NCI-H460 (cell line): ENCODE measurements at regions not wholly inside any gene's neighbourhood (a gene's known extent, or its start where the extent isn't known, plus 50 kb on each side); places are given as distances from the start of the nearest gene placed in this dataset.

Source experiments
- DNase-seq: peaks from one replicate; pipeline ENCODE4 v3.0.0-alpha.2; 2016; ENCODE audit warnings: low read depth; ENCODE audit errors: extremely low read depth

DNA sequence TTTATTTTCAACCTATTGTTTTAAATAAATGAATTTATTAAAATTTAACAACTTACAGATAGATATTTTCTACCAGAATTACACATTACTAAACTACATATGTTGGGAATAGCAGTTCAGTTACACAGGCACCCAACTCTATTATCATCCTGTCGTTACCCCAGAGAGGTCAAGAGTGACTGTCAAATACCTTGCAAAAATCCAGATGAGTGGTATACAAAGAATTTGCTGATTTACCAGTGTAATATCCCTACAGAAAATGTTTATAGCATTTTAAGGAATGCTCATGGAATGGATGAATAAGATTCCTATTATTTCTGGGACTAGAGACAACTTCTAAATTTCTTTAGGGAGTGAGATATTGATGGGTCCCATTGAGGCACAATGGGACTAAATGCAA, 300.7 kb upstream of the RGS18 start:
- no peak for DNase-seq

DNA sequence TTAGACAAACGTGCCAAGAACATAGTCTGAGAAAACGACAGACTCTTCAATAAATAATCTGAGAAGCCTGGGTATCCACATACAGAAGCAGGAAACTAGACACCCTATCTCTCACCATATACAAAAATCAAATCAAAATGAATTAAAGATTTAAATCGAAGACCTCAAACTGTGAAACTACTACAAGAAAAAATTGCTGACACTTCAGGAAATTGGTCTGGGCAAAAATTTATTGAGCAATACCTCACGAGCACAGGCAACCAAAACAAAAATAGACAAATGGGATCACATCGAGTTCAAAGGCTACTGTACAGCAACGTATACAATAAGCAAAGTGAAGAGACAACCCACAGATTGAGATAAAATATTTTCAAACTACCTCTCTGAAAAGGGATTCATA, 292.8 kb upstream of the RGS18 start:
- DNase-seq: no peak

DNA sequence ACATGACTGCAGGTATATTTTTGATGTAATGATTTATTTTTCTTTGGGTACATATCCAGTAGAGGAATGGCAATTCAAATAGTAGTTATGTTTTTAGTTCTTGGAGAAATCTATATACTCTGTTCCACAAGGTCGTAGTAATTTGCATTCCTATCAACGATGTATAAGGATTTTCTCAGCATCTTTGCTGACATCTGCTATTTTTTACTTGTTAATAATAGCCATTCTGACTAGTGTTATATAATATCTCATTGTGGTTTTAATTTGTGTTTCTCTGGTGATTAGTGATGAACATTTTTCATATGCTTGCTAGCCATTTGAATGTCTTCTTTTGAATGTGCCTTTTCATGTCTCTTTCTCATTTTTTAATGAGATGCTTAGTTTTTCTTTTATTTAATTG, 292.1 kb upstream of the RGS18 start:
- DNase-seq: no peak

DNA sequence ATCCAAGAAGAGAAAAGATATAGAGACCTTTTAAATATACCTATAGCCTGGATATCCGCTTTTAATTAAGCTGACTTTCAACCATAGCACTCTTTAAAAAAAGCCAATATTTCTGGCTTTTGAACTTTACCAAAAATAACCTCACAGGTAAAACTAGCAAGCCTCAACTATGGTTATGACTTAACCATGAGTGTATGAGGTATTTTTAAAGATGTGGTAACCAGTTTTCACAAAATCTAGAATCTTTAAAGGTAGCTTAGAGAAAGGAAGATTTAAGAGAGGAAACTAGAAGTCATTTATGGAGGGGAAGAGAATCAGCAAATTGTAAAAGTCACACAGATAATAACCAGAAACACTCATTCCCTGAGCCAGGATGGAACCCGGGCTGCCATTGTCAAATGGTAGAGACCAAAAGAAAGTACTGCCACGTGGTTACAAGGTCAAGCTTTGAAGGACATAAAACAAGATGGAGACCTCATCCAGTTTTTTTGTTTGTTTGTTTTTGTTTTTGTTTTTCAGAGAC, 288.4 kb upstream of the RGS18 start:
- DNase-seq: no peak

DNA sequence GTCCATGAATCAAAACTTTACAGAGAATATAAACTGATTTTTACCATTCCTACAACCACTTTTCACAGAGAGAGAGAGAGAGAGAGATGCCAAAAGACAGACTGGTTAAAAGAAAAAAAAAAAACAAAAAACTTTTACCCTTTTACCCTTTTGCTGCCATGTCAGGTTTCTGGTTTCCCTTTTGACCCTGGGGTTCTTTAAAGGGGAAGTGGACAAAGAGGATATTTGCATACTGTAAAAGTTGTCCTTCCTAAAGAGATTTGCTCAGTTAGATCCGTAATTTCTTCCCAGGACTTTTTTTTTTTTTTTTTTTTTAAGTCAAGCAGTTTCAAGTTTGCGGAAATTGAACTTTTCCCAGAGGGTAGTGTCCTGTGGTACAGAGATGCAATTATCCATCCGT, 287.8 kb upstream of the RGS18 start:
- DNase-seq: no peak

DNA sequence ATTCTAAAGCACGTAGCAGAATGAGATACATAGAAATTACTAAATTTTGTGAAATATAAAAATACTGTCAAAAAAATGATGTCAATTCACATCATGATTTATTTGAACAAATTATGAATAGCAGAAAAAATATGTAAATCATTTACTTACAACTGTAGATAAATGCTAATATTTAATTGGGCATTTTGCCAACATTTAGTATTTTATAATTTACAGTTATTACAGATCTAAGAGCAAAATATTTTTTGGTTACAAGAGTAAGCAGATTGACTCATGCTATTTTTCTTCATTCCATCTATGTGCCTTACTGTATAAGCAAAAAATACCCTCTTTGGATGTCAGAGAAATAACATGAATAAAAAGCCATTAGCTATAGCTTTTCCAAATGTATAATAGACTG, 282.3 kb upstream of the RGS18 start:
- DNase-seq: no peak

DNA sequence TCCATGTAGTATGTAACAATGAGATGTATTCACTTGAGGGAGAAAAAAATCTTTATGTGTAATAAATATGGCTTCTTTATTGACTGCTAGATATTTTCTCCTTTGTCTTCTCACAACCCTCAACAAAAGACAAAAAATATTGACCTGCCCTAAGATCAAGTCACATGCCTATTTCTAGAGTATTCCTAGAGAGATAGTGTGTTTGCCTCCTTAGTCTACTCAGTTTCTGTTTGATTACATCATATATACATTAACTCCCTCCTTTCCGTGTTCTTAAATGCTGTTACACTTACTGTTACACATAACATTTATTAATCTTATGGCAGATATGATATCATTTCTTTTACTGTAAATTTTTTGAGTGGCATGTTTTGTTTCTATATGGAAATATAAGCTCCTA, 281.6 kb upstream of the RGS18 start:
- DNase-seq: no peak

DNA sequence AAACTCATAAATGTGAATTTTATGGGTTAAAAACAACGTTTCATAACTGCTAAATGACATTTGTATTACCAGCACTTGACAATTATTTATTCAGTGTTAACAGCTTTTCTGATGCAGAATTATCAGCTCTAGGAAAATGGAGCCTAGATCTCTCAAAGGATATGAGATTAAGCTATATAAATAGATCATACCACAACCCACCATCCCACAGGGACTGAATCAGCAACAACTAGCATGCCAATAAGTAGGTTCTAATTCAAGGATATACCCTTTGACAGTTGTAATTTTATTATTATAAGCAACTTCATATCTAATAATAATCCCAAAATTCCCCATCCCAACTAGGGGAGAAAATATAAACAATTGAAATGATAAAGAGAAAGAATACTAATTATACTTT, 275.4 kb upstream of the RGS18 start:
- no peak for DNase-seq

DNA sequence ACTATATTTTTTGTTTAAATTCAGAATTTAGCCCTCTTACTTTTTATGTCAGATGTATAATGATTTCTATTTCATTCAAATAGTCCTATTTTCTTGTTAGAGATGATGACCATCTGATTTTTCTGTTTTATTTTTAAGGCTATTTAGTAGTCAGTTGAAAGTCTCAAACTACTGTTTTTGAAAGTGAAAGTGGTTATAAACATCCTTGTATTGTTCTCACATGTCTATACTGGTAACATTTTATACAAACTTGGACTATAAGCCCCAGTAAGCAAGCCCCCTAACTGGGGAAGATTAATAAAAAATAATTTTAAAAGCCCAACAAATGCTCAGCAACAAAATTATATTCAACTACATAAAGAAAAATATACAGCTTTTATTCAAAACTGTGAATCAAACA, 271.3 kb upstream of the RGS18 start:
- no peak for DNase-seq

DNA sequence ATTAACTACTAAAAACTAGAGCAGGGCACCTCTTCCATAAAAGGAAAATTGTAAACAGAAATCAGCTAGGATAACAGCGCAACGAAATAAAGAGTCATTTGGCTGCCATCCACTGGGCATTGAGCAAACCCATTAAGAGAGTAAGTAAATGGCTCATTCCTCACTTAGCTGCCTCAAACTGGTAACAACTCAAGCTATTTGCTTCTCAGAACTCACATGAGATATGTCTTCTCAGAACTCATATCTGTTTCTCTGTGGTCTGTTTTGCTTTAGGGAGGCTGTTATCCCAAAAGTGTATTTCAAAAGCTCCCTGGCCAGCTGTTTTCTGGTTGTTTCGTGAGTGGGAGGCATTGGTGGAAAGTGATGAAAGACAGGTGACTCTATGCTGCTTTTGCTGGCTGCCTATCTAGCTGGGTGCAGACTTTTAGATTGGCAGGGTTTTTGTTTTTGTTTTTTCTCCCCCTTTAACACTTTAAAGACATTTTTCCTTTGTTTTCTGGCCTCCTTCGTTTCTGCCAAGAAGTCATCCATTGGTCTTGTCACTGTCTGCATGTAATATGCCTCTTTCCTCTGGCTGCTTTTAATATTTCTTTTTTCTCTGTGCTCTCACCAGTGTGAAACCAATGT, 269.2 kb upstream of the RGS18 start:
- DNase-seq: no peak

DNA sequence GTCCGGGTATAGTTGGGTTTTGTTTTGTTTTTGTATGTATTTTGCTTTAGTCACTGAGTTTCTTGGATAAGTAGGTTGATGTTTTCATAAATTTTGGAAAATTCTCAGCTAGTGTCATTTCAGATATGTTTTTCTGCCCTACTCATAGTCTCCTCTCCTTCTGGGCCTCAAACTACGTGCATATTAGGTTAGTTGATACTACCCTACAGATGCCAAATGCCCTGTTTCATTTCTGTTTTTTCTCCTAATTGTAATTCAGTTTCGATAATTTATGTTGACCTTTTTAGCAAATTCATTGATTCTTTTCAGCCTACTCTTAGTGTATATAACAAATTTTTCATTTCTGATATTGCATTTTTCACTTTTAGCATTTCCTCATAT, 268.6 kb upstream of the RGS18 start:
- DNase-seq: no peak

DNA sequence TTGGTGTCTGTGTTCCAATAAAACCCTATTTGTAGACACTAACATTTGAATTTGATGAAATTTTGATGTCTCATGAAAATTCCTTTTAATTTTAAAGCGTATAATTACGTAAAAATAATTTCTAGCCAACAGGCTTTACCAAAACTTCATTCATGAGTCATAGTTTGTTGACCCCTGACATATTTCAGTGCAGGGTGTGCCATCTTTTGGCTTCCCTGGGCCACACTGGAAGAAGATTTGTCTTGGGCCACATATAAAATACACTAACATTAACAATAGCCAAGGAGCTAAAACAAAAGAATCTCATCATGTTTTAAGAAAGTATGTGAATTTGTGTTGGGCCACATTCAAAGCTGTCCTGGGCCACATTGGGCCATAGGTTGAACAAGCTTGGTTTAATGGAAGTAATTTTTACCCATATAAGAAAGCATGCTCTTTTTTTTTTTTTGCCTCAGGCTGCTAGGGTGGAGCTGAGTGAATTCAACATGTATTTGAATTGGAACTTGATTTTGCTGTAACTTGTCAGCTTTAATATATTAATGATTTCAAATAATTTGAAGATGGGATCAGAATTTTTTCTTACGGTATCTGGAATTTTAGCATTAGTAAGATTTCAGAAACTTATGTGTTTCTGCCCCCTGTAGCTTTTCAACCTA, 267.7 kb upstream of the RGS18 start:
- no peak for DNase-seq

DNA sequence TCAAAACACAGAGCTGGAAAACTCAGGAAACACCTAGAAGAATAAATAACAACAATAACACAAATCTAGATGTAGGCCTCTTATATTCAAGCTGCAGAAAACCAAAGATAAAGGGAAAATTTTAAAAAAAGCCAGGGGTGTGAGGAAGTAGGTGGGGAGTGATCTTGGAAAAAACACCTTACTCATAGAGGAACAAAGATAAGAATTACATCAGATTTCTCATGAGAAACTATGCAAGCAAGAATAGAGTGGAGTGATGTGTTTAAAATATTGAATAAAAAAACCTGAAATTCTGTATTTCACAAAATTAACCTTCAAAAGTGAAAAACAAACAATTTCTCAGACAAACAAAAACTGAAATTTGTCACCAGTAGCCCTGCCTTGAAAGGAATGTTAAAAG, 265.5 kb upstream of the RGS18 start:
- DNase-seq: no peak

DNA sequence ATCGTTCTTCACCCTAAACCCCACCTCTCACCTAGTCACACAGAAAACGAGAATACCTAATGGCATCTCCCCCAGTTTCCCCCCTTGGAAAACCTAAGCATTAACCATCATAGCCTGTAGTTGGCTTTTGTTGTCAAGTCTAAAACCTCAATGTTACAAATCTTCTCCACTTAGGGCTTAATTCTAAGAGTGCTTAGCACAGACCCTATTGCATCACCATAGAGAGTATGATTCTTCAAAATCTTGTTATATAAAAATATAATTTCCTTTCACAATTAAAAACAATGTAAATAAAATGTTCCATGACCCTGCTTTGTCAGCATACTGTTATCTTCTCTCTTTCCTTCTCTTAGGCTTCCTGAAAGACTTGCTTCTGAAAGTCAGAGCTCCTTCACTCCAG, 263.2 kb upstream of the RGS18 start:
- DNase-seq: no peak

DNA sequence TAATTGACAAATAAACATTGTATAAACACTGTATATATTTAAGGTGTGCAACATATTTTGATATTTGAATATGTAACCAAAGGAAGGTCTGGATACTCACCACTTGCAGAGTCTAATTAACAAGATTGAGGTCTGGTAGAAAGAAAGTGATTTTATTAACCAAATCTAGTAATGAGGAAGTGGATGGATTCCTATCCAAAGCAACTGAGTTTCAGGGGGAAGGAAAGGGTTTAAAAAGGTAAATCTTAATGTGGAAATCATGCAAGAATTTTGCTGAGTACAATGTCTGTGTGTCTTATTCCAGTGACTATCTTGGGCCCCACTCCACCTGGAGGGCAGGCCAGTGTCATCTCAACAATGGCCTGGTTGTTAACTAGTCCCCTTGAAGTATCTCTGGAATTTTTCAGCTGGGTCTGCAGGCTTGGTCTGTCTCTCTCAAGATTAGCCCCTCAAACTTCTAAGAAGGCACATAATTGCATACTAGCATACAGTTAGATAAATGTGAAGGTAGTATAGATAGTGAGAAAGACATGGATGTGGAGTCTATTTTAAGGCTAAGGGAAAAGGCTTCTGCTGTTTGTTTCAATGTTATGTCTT, 262.7 kb upstream of the RGS18 start:
- no peak for DNase-seq

DNA sequence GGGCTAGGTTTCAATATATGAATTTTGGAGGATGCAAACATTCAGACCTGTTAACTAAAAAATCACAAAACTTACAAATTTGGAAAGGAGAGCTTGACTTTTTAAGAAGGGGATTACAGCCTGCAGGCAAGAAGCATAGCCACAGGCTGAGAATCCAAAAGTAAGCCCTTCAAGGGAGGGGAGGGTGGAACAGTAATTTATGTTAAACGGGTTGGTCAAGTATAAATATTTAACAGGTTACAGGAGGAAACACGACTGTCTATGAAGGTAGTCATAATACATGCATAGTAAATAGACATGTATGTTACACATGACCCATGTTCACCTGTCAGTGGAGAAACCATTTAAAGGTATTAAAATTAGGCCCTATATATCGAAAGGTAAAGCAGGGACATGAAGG, 261.1 kb upstream of the RGS18 start:
- DNase-seq: no peak

DNA sequence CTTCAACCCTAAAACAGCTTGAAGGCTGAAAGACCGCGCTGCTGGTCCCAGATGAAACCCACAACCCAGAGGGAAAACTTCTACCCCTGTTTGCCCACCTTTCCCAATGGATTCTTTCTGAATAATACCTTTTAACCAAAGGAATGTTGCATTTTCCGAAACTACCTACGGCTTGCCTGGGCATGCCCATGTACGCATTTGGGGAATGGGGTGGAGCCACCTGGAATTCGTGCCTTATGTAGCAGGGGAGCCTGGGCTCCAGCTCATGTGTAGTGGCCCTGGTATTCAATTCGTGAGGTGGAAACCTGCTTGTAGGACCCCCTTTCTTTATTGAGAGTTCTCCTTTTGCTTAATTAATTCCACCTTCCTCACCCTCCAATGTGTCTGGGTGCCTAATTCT, 256.6 kb upstream of the RGS18 start:
- no peak for DNase-seq

DNA sequence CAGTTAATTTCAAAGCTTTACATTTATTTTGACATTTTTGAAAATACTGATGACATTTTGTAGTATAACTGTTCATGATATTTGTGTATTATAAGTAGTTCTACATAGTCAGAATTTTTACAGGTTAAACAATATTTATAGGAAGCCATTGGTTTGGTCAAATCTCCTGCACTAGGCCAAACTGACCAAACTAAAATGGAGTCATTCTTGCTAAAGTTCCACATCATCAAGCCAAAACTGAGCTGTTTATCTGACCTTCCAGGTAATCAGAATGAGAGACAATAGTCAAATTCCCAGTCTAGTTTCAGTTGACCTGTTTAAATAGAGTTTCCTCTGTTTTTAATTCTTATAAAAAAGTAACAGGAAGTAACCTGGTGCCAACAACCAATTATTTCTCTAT, 253.3 kb upstream of the RGS18 start:
- DNase-seq: no peak

DNA sequence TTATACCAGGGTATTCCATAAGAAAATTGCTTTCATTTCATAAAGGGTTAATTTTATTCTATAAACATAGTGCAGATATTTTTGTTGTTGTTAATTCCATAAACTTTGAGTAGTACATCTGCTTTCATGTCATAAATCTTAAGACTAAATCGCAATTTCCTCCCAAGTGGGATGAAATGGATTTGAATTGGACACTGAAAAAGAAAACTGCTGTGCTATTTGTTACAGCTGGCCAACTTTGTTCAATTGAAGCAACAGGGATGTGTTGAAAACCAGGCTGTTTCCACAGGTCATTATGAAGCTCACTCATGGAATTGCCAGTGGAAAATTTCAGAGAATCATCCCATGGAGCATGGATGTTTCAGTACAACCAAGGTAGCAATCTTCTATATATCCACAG, 252.5 kb upstream of the RGS18 start:
- no peak for DNase-seq

DNA sequence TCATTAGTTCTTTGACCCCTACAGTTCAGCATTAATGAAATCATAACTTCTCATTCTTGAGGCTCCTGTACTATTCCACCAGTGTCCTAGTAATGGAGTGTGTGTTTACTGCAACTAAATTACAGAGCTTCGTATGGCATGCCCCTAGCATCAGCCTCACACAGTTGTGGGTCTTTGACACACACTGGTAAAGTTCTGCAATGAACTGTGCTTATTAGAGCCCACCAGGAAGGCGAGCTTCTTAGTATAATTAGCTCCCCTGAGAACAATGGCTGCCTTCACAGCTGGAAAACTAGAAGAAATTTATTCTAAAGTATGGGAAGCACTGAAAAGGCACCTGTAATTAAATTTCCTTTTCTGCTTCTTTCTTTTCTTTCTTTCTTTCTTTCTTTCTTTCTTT, 251.1 kb upstream of the RGS18 start:
- DNase-seq: no peak

DNA sequence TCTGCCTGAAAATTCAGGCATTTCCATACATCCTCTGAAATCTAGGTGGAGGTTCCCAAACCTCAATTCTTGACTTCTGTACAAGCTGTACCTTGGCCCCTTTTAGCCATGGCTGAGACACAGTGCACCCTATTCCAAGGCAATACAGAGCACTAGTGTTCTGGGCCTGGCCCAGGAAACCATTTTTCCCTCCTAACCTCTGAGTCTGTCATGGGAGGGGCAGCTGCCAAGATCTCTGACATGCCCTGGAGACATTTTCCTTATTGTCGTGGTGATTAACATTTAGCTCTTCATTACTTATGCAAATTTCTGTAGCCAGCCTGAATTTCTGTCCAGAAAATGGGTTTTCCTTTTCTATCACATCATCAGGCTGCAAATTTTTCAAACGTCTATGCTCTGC, 248.0 kb upstream of the RGS18 start:
- DNase-seq: no peak

DNA sequence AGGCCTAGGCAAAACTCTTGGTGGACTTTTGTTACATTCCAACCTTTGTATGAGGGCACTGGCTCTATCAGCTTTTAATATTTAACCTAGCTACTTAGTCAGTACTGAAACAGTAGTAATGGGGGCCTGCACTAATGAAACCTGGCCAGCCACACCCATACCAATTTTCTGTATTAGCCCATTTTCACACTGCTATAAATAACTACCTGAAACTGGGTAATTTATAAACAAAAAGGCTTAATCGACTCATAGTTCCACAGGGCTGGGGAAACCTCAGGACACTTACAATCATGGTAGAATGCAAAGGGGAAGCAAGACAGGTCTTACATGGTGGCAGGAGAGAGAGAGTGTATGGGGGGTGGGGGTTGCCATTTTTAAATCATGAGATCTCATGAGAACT, 245.7 kb upstream of the RGS18 start:
- DNase-seq: no peak
